Endothelial cell of umbilical vein (primary cell): ENCODE measurements at regions not wholly inside any gene's neighbourhood (a gene's known extent, or its start where the extent isn't known, plus 50 kb on each side); places are given as distances from the start of the nearest gene placed in this dataset.
"Not testable (repeated sequence)": the region's sequence is repeated elsewhere in the genome, so short reads cannot be mapped to it uniquely, and the experiment has no call there.

Source experiments
- BruUV-seq: library from RNA; stranded (reverse); fragments of 400-500 nt; replicated peaks from 2 replicates; lab custom pipeline; 2021; lab: Mats Ljungman, UMichigan
- CTCF ChIA-PET: fragments of 300-600, 350-600 bp; sonication (Branson Sonifier 250); formaldehyde crosslinking; loops from one replicate; lab custom pipeline; 2021; ENCODE audit warnings: antibody characterized with exemption, inconsistent platforms; lab: Charles Lee
- POLR2A ChIA-PET: fragments of 300-600, 350-600 bp; sonication (Branson Sonifier 250); formaldehyde crosslinking; loops from one replicate; lab custom pipeline; 2021; ENCODE audit warnings: antibody characterized with exemption, inconsistent platforms; lab: Charles Lee
- DNase-seq: peaks from one replicate; pipeline ENCODE4 v3.0.0-alpha.2; 2011; ENCODE audit warnings: low read depth, low spot score
- FAIRE-seq: peaks from 2 replicates; lab custom pipeline; 2011; peaks lifted over from hg19 to GRCh38; lab: Jason Lieb, UNC
- H2AFZ ChIP-seq: 2 replicates; pipeline ENCODE4 v1.6.0; 2012; ENCODE audit warnings: low read depth, low read length, control low read depth, inconsistent platforms
- H3K27ac ChIP-seq: 2 replicates; pipeline ENCODE4 v1.5.1; 2011; ENCODE audit warnings: low read depth, mild to moderate bottlenecking, control low read depth, low read length, moderate library complexity; ENCODE audit not compliant: insufficient read depth
- H3K27me3 ChIP-seq, 2 experiments: 2 replicates each; pipeline versions ENCODE4 v1.6.0 to v1.6.1; 2011; ENCODE audit warnings: low read length in 2 of 2, mixed read lengths in 1 of 2; ENCODE audit not compliant: control insufficient read depth in 2 of 2, insufficient read depth in 2 of 2
- H3K36me3 ChIP-seq, 2 experiments: 2 replicates in 1 of 2; 3 replicates in 1 of 2; pipeline ENCODE4 v1.5.1; 2011; ENCODE audit warnings: low read length in 2 of 2, mild to moderate bottlenecking in 1 of 2, moderate library complexity in 1 of 2; ENCODE audit not compliant: control insufficient read depth in 2 of 2, insufficient read depth in 2 of 2; ENCODE audit errors: extremely low read depth in 1 of 2
- H3K4me1 ChIP-seq: 3 replicates; pipeline ENCODE4 v1.5.1; 2011; ENCODE audit warnings: mild to moderate bottlenecking, low read length; ENCODE audit not compliant: control insufficient read depth, insufficient read depth; ENCODE audit errors: extremely low read depth
- H3K4me2 ChIP-seq: 2 replicates; pipeline ENCODE4 v1.6.1; 2011; ENCODE audit warnings: low read length, control low read depth, mixed read lengths; ENCODE audit not compliant: insufficient read depth
- H3K4me3 ChIP-seq, 3 experiments: fragments of 200-600 bp in 1 of 3; sonication (generic), shearing (Covaris generic) in 1 of 3; replicated peaks in 1 of 3; 2 replicates each; pipeline ENCODE4 v1.5.1; 2011 to 2016; ENCODE audit warnings: control low read depth in 3 of 3, low read length in 3 of 3, mild to moderate bottlenecking in 2 of 3, inconsistent platforms in 1 of 3, low read depth in 1 of 3, moderate library complexity in 1 of 3; ENCODE audit not compliant: insufficient read depth in 1 of 3
- H3K79me2 ChIP-seq: 2 replicates; pipeline ENCODE4 v1.6.0; 2012; ENCODE audit warnings: low read length, inconsistent platforms; ENCODE audit not compliant: control insufficient read depth, insufficient read depth
- H3K9ac ChIP-seq: replicated peaks from 2 replicates; pipeline ENCODE3; 2011; ENCODE audit warnings: low read length, control low read depth; ENCODE audit not compliant: insufficient read depth; ENCODE audit errors: extremely low read depth
- H3K9me1 ChIP-seq: replicated peaks from 3 replicates; pipeline ENCODE4 v1.6.0; 2011; ENCODE audit warnings: mild to moderate bottlenecking, low read length; ENCODE audit not compliant: control insufficient read depth, insufficient read depth; ENCODE audit errors: extremely low read depth
- H3K9me3 ChIP-seq: replicated peaks from 2 replicates; pipeline ENCODE4 v1.5.1; 2012; ENCODE audit warnings: low read length, inconsistent platforms; ENCODE audit not compliant: control insufficient read depth, insufficient read depth
- H4K20me1 ChIP-seq: replicated peaks from 2 replicates; pipeline ENCODE3; 2011; ENCODE audit warnings: mild to moderate bottlenecking, low read length; ENCODE audit not compliant: control insufficient read depth, insufficient read depth; ENCODE audit errors: extremely low read depth
- dilution Hi-C: fragments of 300-500 bp; cut with MboI; formaldehyde crosslinking; loops from one replicate; pipeline ENCODE4 v1.15.0; 2019; ENCODE audit warnings: low sequenced_read_pairs; ENCODE audit not compliant: extremely low pct_ligation_motif_present
- intact Hi-C: fragments of 100-400 bp; cut with micrococcal nuclease; formaldehyde crosslinking; loops from one replicate; pipeline ENCODE4 v1.10.0; 2022

DNA sequence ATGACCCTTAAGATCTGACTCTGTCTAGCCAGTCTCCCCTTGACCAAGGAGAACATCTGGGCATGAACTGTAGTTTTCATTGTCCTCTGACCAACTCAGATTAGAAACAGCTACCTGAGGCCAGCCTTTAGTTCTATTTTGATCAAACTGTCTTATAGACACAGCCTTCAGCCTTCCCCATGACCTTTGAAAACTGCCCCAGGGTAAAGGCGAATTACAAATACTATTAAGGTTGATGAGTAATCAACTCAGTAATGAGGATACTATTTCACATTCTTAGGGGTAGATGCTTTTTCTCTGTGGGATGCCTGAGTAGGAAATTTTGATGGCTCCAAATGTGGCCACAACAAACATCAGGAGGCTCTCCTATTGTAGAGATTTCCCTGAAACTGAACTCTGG, 125.8 kb upstream of the ERV3-1 start:
- H3K4me1 ChIP-seq, H3K9ac ChIP-seq, H2AFZ ChIP-seq, BruUV-seq, H4K20me1 ChIP-seq, H3K27ac ChIP-seq, H3K79me2 ChIP-seq, H3K36me3 ChIP-seq, H3K4me3 ChIP-seq, DNase-seq, H3K4me2 ChIP-seq, intact Hi-C loops, H3K27me3 ChIP-seq, FAIRE-seq, POLR2A ChIA-PET, CTCF ChIA-PET, dilution Hi-C loops, H3K9me3 ChIP-seq, H3K9me1 ChIP-seq: not testable (repeated sequence)

DNA sequence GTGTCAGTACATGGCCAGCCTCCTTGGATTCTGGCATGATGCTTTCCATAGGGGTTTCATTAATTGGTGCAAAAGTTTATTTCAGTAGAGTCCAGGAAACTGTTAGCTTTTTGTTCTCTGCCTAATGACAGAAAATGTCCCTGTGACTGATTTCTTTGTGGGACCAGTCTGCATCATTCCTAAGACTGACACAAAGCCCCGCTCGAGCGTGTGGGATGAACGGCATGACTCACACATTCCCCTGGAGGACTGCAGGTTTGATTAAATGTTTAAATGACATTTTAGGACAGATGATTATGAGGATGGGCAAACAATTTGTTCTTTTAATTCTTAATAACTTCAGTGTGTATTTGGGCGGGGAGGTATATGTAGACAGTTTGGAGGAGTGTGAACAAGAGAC, 120.9 kb upstream of the ERV3-1 start:
- H2AFZ ChIP-seq, H3K36me3 ChIP-seq, H3K27ac ChIP-seq, H3K4me2 ChIP-seq, FAIRE-seq, H3K27me3 ChIP-seq, H3K9me1 ChIP-seq, H3K79me2 ChIP-seq, DNase-seq, H4K20me1 ChIP-seq, POLR2A ChIA-PET, H3K9me3 ChIP-seq, intact Hi-C loops, H3K4me1 ChIP-seq, dilution Hi-C loops, BruUV-seq, H3K4me3 ChIP-seq, CTCF ChIA-PET, H3K9ac ChIP-seq: not testable (repeated sequence)

DNA sequence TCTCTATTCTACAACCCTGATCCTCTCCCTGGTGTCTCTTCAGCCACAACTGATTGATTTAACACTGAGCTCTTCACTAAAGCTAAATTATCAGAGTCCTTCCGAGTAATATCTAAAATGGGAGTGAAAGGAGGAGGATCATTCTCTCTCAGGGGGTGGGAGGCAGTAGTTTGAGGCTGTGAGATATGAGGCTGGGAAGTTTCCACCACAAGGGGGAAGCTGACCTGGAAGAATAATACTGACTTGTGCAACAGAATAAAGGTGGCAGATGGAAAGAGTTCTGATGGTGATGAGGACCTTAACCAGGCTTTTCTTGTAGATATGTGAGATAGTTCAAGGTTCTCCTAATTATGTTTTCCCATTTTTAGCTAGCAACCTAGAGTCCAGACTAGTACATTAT, 118.1 kb upstream of the ERV3-1 start:
- DNase-seq, FAIRE-seq, H3K4me3 ChIP-seq, intact Hi-C loops, H4K20me1 ChIP-seq, H2AFZ ChIP-seq, CTCF ChIA-PET, H3K9me3 ChIP-seq, H3K9ac ChIP-seq, H3K27me3 ChIP-seq, dilution Hi-C loops, H3K9me1 ChIP-seq, H3K27ac ChIP-seq, H3K4me2 ChIP-seq, H3K36me3 ChIP-seq, POLR2A ChIA-PET, H3K79me2 ChIP-seq, BruUV-seq, H3K4me1 ChIP-seq: not testable (repeated sequence)

DNA sequence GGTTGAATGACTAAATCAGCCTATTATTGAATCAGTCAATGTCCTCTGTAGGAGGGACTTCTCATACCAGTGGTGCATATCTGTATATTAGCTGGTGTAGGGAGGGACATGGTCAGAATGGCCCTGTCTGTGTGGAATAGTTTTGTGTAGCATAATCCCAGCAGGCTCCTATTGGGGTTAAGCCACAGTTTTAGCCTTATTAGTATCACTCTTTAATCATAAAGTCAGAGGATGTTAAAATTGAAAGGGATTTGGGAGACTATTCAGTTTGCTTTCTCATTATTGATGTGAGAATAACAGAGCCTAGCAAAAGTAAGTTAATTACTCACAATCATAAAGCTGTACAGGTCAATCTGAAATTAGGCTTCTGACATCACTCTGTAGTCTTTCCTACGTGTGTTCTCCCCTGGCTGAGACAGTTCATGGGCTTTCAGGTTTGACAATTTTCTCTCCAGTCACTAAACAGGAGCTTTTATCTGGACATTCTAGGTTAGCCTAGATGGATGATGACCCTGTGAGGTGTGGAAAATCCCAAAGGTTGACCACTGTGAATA, 99.2 kb upstream of the ERV3-1 start:
- H3K9me3 ChIP-seq, H3K9ac ChIP-seq, H3K27me3 ChIP-seq, DNase-seq, H3K4me3 ChIP-seq, H3K27ac ChIP-seq, H3K4me2 ChIP-seq, FAIRE-seq, H3K36me3 ChIP-seq, H3K9me1 ChIP-seq, CTCF ChIA-PET, H4K20me1 ChIP-seq, dilution Hi-C loops, H3K79me2 ChIP-seq, H2AFZ ChIP-seq, H3K4me1 ChIP-seq, POLR2A ChIA-PET, intact Hi-C loops, BruUV-seq: not testable (repeated sequence)
